ENCODE measurements at regions not wholly inside any gene's neighbourhood (a gene's known extent, or its start where the extent isn't known, plus 50 kb on each side); places are given as distances from the start of the nearest gene placed in this dataset.
"Not testable (repeated sequence)": the region's sequence is repeated elsewhere in the genome, so short reads cannot be mapped to it uniquely, and the experiment has no call there.

DNA sequence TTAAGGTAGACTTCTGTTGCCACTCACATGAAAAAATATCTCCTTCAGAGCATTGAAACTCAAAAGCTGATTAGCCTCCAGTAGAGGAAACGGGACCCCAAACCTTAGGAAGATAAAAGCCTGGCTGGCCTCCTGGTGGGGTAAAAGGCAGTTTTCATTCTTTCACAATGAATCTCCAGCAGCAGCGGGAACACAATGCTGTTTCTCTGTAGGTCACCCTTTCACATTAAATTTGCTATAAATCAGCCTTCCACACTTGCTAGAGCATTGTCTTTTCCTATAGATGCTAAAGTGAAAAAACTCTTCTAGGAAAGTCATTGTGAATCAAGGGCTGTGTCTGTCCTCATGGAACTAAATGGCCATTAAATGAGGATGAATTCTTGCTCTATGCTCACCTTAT is 207.3 kb upstream of the MAGEB2 start:
- Mint-ChIP-seq H3K27me3 (no peaks in the 10 kb centered on the region), H3K9me3 (ENCODE audit: low read depth) (peaks cover 3% of the 10 kb centered on the region), H3K4me3 (no peak overlapping the region), H3K4me1 (no peaks in the 10 kb centered on the region), H3K36me3 (ENCODE audit: low read depth) (no peaks in the 10 kb centered on the region), H3K27ac (no peak overlapping the region)
- DNase-seq (no peak), ATAC-seq (no peak)
- intact Hi-C loops (cut with DNase I, micrococcal nuclease), result no loop called here
- ChIA-PET CTCF (no interaction called here), POLR2A (no interaction called here)

DNA sequence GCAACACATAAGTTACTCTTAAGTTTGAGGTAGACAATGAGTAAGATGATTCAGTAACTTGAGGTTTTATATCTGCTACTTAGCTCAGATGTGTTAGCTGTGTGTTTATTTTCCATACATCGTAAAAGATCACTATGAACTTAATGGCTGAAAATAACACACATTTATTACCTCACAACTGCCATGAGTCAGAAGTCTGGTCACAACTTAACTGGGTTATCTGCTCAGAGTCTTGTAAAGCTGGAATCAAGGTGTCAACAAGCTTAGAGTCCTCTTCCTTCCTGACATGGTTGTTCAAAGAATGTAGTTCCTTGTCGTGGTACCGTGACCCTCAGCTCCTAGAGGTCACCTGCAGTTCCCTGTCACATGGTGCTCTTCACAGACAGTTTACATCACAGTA is 204.9 kb upstream of the MAGEB2 start:
- Mint-ChIP-seq H3K27me3 (no peaks in the 10 kb centered on the region), H3K4me3 (no peak overlapping the region), H3K9me3 (ENCODE audit: low read depth) (peaks cover 3% of the 10 kb centered on the region), H3K27ac (no peak overlapping the region), H3K36me3 (ENCODE audit: low read depth) (no peaks in the 10 kb centered on the region), H3K4me1 (no peaks in the 10 kb centered on the region)
- POLR2A ChIA-PET, result no interaction called here
- ATAC-seq (no peak), DNase-seq (no peak)
- intact Hi-C loops (cut with DNase I, micrococcal nuclease), result no loop called here
- CTCF ChIA-PET, result no interaction called here

DNA sequence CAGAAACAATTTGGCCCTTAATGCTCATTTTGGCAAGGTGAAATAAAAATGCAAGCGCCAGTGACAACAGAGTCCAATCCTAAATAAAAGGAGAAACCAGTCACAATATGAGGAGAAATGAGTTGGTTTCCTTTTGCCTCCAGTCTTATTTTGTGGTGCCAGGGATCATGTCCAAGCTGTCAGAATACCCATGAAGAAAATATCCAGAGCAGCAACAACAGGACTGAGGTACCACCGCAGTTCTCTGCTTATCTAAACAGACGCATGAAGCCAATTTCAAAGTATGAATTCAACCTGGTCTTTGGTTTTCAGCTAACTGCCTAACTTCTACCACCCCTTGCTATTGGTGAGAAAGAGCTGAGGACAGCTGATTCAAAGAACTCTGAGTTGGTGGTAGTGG is 199.9 kb upstream of the MAGEB2 start:
- intact Hi-C loops (cut with DNase I, micrococcal nuclease), result no loop called here
- ChIA-PET POLR2A (no interaction called here), CTCF (no interaction called here)
- no peak overlapping the region for H3K27ac Mint-ChIP-seq
- no peaks in the 10 kb centered on the region for H3K4me1 Mint-ChIP-seq
- DNase-seq (no peak), ATAC-seq (no peak)
- H3K36me3 Mint-ChIP-seq (ENCODE audit: low read depth), result no peaks in the 10 kb centered on the region
- peaks cover 3% of the 10 kb centered on the region for H3K9me3 Mint-ChIP-seq (ENCODE audit: low read depth)
- no peak overlapping the region for H3K4me3 Mint-ChIP-seq
- H3K27me3 Mint-ChIP-seq, result no peaks in the 10 kb centered on the region

DNA sequence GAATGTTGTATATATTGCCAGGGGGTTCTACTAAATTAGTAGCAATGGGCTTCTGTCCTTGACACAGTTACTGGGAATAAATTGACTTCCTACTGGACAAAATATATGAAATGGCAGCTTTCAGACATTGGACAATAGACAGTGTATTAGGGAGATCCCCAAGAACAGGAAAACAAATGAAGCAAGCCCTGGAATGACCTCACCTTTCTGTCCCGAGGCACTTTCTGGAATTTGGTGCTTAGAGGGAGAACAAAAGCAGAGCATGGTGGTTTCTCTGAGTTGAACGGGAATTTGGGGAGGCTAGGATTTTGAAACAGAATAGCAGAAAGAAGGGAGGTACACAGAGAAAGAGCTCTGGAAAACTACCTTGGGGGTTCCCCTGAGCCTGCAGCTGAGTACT is 187.7 kb upstream of the MAGEB2 start:
- Mint-ChIP-seq H3K27ac (no peak overlapping the region), H3K4me3 (no peak overlapping the region), H3K27me3 (no peaks in the 10 kb centered on the region), H3K36me3 (ENCODE audit: low read depth) (no peaks in the 10 kb centered on the region), H3K9me3 (ENCODE audit: low read depth) (no peaks in the 10 kb centered on the region), H3K4me1 (no peaks in the 10 kb centered on the region)
- ATAC-seq, result no peak
- intact Hi-C loops (cut with DNase I, micrococcal nuclease), result no loop called here
- no peak for DNase-seq
- POLR2A ChIA-PET, result no interaction called here
- CTCF ChIA-PET, result no interaction called here

DNA sequence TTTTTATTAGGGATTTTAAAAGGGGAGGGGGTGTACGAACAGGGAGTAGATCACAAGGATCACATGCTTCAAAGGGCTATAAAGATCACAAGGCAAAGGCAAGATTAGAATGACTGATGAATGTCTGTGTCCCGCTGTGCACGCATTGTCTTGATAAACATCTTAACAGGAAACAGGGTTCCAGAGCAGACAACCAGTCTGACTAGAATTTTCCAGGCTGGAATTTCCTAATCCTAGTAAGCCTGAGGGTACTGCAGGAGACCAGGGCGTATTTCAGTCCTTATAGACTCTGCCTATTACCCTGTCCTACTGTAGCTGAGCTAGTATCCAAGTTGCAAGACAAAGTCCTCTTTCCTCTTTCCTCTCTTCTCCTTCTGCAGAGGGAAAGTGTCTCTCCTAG is 179.0 kb upstream of the MAGEB2 start:
- CTCF ChIA-PET; H3K4me3 Mint-ChIP-seq; H3K9me3 Mint-ChIP-seq (ENCODE audit: low read depth); H3K36me3 Mint-ChIP-seq (ENCODE audit: low read depth); ATAC-seq; POLR2A ChIA-PET; DNase-seq; H3K4me1 Mint-ChIP-seq; H3K27ac Mint-ChIP-seq; H3K27me3 Mint-ChIP-seq: not testable (repeated sequence)
- intact Hi-C loops (cut with DNase I, micrococcal nuclease), result loop anchor here in 1 of 2 experiments (10.0 kb wide), 1 partner anchor 58 kb away; no protein-coding TSS in a partner anchor

DNA sequence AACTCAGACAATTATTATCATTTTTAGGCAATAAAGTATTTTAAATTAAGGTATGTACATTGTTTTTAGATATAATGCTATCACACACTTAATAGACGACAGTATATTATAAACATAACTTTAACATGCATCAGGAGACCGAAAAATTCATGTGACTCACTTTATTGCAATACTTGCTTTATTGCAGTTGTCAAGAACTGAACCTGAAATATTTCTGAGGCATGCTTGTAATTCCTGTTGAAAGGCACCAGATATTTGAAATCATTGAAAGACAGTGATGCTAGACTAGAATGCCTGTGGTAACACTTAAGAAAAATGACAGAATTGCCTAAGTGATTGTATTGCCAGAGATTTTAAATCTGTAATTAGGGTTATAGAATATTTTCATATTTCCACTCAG is 175.6 kb upstream of the MAGEB2 start:
- POLR2A ChIA-PET, result no interaction called here
- ATAC-seq, result no peak
- H3K4me1 Mint-ChIP-seq, result no peaks in the 10 kb centered on the region
- intact Hi-C loops (cut with DNase I, micrococcal nuclease), result loop anchor here in 1 of 2 experiments (10.0 kb wide), 1 partner anchor 55 kb away; no protein-coding TSS in a partner anchor
- CTCF ChIA-PET, result no interaction called here
- no peaks in the 10 kb centered on the region for H3K9me3 Mint-ChIP-seq (ENCODE audit: low read depth)
- H3K27me3 Mint-ChIP-seq, result no peaks in the 10 kb centered on the region
- H3K36me3 Mint-ChIP-seq (ENCODE audit: low read depth), result no peaks in the 10 kb centered on the region
- H3K27ac Mint-ChIP-seq, result no peak overlapping the region
- H3K4me3 Mint-ChIP-seq, result no peak overlapping the region
- no peak for DNase-seq

DNA sequence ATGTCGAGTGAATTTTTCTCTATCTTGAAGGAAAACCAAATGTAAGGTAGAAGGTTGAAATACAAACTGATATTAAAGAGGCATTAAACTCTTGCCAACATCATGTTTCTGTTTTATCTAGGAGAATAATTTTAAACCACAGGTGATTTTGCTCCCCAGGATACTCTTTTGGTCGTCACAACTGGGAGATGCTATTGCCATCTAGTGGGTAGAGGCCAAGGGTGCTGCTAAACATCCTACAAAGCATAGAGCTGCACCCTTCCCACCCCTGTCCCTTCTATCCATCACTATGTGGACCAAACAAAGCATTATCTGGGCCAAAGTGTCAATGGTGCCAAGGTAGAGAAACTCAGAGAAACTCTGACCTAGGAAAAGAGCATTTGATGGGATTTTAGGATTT is 154.6 kb upstream of the MAGEB2 start:
- intact Hi-C loops (cut with DNase I, micrococcal nuclease), result no loop called here
- ATAC-seq (no peak), DNase-seq (no peak)
- no peaks in the 10 kb centered on the region for H3K36me3 Mint-ChIP-seq (ENCODE audit: low read depth)
- no peaks in the 10 kb centered on the region for H3K27me3 Mint-ChIP-seq
- CTCF ChIA-PET, result no interaction called here
- POLR2A ChIA-PET, result no interaction called here
- H3K4me1 Mint-ChIP-seq, result no peaks in the 10 kb centered on the region
- H3K27ac Mint-ChIP-seq, result no peak overlapping the region
- H3K4me3 Mint-ChIP-seq, result no peak overlapping the region
- H3K9me3 Mint-ChIP-seq (ENCODE audit: low read depth), result no peaks in the 10 kb centered on the region

DNA sequence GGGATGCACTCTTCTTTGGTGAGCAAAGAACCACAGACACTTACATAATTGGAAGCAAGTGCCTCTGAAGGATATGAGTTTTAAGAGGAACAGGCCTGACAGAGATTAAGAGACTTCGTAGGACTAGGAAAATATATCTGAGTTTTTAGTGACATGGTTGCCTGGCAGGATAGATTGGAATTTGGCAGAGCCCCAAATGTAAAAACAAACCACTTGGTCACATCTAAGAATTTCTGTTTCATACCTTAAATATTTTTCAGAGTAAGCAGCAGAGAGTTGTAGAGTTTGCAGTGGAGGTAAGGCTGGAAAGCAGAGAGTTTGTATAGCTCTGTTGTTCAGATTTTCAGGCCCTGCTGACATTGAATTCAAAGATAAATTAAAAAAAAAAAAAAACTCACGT is 150.1 kb upstream of the MAGEB2 start:
- no peak overlapping the region for H3K4me3 Mint-ChIP-seq
- intact Hi-C loops (cut with DNase I, micrococcal nuclease), result no loop called here
- ChIA-PET POLR2A (no interaction called here), CTCF (no interaction called here)
- no peak overlapping the region for H3K27ac Mint-ChIP-seq
- no peaks in the 10 kb centered on the region for H3K36me3 Mint-ChIP-seq (ENCODE audit: low read depth)
- ATAC-seq (no peak), DNase-seq (no peak)
- H3K4me1 Mint-ChIP-seq, result no peaks in the 10 kb centered on the region
- no peaks in the 10 kb centered on the region for H3K9me3 Mint-ChIP-seq (ENCODE audit: low read depth)
- H3K27me3 Mint-ChIP-seq, result no peaks in the 10 kb centered on the region

DNA sequence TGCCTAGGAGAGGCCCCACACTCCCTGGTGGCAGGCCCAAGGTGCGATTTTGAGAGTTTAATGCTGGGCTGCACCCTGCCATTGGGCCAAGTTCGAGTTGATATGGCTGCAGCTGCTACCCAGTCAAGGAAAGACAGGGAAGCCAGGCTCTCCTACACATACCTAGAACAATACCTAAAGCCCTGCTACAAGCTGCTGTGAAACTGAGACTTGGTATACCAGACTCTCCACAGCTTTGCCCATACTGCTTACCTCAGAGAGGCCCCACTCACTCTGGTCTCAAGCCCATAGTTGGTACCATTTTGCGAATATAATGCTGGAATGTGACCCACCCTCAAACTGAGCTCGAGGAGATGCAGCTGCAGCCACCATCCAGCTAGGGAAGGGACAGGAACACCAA is 147.7 kb upstream of the MAGEB2 start:
- H3K27me3 Mint-ChIP-seq, result no peaks in the 10 kb centered on the region
- CTCF ChIA-PET, result no interaction called here
- H3K9me3 Mint-ChIP-seq (ENCODE audit: low read depth), result no peaks in the 10 kb centered on the region
- no peak overlapping the region for H3K4me3 Mint-ChIP-seq
- intact Hi-C loops (cut with DNase I, micrococcal nuclease), result no loop called here
- ATAC-seq, result no peak
- no peak overlapping the region for H3K27ac Mint-ChIP-seq
- DNase-seq, result no peak
- no peaks in the 10 kb centered on the region for H3K4me1 Mint-ChIP-seq
- H3K36me3 Mint-ChIP-seq (ENCODE audit: low read depth), result no peaks in the 10 kb centered on the region
- POLR2A ChIA-PET, result no interaction called here

DNA sequence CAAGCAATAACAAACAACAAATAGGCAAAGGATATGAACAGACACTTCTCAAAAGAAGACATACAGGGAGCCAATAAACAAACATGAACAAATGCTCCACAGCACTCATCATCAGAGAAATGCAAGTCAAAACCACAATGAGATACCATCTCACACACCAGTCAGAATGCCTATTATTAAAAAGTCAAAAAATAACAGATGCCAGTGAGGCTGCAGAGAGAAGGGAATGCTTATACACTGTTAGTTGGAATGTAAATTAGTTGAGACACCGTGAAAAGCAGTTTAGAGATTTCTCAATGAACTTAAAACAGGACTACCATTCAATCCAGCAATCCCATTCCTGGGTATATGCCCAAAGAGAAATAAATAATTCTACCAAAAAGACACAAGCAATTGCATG is 129.8 kb upstream of the MAGEB2 start:
- ChIA-PET CTCF (no interaction called here), POLR2A (no interaction called here)
- no peak for ATAC-seq
- H3K9me3 Mint-ChIP-seq (ENCODE audit: low read depth), result no peaks in the 10 kb centered on the region
- no peak overlapping the region for H3K4me3 Mint-ChIP-seq
- no peaks in the 10 kb centered on the region for H3K27me3 Mint-ChIP-seq
- H3K4me1 Mint-ChIP-seq, result no peaks in the 10 kb centered on the region
- intact Hi-C loops (cut with DNase I, micrococcal nuclease), result no loop called here
- no peaks in the 10 kb centered on the region for H3K36me3 Mint-ChIP-seq (ENCODE audit: low read depth)
- no peak overlapping the region for H3K27ac Mint-ChIP-seq
- no peak for DNase-seq

DNA sequence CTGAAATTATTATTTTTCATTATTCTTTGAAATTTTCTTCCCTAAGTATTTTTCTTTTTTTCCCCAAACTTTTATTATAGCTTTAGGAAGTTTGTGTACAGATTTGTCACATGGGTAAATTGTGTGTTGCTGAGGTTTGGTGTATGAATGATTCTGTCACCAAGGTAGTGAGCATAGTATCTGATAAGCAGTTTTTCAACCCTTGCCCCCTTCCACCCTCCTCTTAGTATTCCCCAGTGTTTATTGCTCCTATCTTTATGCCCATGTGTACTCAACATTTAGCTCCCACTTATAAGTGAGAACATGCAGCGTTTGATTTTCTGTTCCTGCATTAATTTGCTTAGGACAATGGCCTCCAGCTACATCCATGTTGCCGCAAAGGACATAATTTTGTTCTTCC is 103.9 kb upstream of the MAGEB2 start:
- ATAC-seq, result no peak
- POLR2A ChIA-PET, result no interaction called here
- no peak for DNase-seq
- CTCF ChIA-PET, result interaction anchor here (0.6 kb wide), 1 partner anchor 1863 kb away, joined by 3 read pairs; no protein-coding TSS in a partner anchor
- no peaks in the 10 kb centered on the region for H3K36me3 Mint-ChIP-seq (ENCODE audit: low read depth)
- intact Hi-C loops (cut with DNase I, micrococcal nuclease), result no loop called here
- H3K27me3 Mint-ChIP-seq, result no peaks in the 10 kb centered on the region
- H3K4me3 Mint-ChIP-seq, result no peak overlapping the region
- no peak overlapping the region for H3K27ac Mint-ChIP-seq
- no peaks in the 10 kb centered on the region for H3K9me3 Mint-ChIP-seq (ENCODE audit: low read depth)
- no peaks in the 10 kb centered on the region for H3K4me1 Mint-ChIP-seq

DNA sequence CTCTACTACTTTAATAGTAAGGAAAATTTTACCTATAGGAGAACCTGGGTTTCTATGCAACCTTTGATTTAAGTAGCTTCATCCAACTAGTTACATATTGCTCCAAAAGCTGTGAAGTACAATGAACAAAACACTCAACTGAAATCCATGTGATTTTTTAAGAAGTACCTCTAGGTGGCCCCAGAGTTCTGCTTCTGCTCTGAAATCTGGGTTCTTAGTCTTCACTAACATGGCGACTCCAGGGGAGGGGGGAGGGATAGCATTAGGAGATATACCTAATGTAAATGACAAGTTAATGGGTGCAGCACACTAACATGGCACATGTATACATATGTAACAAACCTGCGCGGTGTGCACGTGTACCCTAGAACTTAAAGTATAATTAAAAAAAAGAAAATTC is 73.4 kb upstream of the MAGEB2 start:
- intact Hi-C loops (cut with DNase I, micrococcal nuclease), result loop anchor here (1.0 to 5.0 kb wide), 2 partner anchors 360 to 362 kb away; no protein-coding TSS in a partner anchor
- H3K27ac Mint-ChIP-seq, result no peak overlapping the region
- ChIA-PET POLR2A (no interaction called here), CTCF (interaction anchor here (0.7 to 1.0 kb wide), 2 partner anchors 25 to 357 kb away, joined by 3 to 4 read pairs; no protein-coding TSS in a partner anchor)
- H3K9me3 Mint-ChIP-seq (ENCODE audit: low read depth), result no peaks in the 10 kb centered on the region
- DNase-seq, result peak; percentile 12
- no peaks in the 10 kb centered on the region for H3K4me1 Mint-ChIP-seq
- H3K4me3 Mint-ChIP-seq, result no peak overlapping the region
- ATAC-seq, result no peak
- no peaks in the 10 kb centered on the region for H3K27me3 Mint-ChIP-seq
- no peaks in the 10 kb centered on the region for H3K36me3 Mint-ChIP-seq (ENCODE audit: low read depth)

DNA sequence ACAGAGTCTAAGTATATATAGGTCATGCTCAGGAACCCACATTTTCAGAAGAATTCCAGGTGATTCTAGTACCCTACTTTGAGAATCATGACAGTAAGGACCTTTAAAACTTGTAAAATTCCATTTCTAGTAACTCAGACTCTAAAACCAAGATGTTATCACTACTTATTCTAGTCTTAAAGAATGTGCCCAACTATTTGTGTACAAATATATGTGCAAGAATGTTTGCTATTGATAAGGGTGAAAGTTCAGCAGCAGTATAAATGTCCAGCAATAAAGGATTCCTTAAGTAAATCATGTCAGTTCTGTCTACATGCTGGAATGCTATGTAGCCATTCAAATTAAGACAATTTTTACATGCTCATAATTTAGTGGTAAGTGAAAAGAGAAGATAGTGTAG is 71.1 kb upstream of the MAGEB2 start:
- DNase-seq (no peak), ATAC-seq (no peak)
- Mint-ChIP-seq H3K27me3 (no peaks in the 10 kb centered on the region), H3K36me3 (ENCODE audit: low read depth) (no peaks in the 10 kb centered on the region), H3K4me1 (no peaks in the 10 kb centered on the region), H3K4me3 (no peak overlapping the region), H3K27ac (no peak overlapping the region), H3K9me3 (ENCODE audit: low read depth) (no peaks in the 10 kb centered on the region)
- ChIA-PET CTCF (no interaction called here), POLR2A (no interaction called here)
- intact Hi-C loops (cut with DNase I, micrococcal nuclease), result loop anchor here in 1 of 2 experiments (5.0 kb wide), 1 partner anchor 358 kb away; no protein-coding TSS in a partner anchor

Data from activated CD4-positive, alpha-beta T cell treated with anti-CD3 and anti-CD28 coated beads for 36 hours (primary cell).